ENCODE measurements at regions not wholly inside any gene's neighbourhood (a gene's known extent, or its start where the extent isn't known, plus 50 kb on each side); places are given as distances from the start of the nearest gene placed in this dataset.

GRCh38 chr6:166005401-166005943, 162.2 kb downstream of the TBXT start:
- TF ChIP-seq TARDBP (IDR thresholded peaks at IDR 0.05) (no peak), FOXM1 (IDR thresholded peaks at IDR 0.05; ENCODE audit: borderline replicate concordance) (0 out of 2 replicates have a peak, but pooled peaks have one; percentile 2)
- ChIA-PET POLR2A (interaction anchor here (1.4 to 1.9 kb wide), 3 partner anchors 10 to 91 kb away, joined by 3 to 12 read pairs (median 4); no protein-coding TSS in a partner anchor), CTCF (interaction anchor here (1.5 kb wide), 1 partner anchor 93 kb away, joined by 4 read pairs; no protein-coding TSS in a partner anchor)
- no peak for DNase-seq (ENCODE audit: extremely low spot score)

- no peak for DNase-seq (ENCODE audit: extremely low spot score)
- CTCF ChIA-PET, result no interaction called here
- TF ChIP-seq SUZ12 (IDR thresholded peaks at IDR 0.05), result no peak
- TF ChIP-seq FOXA1 (IDR thresholded peaks at IDR 0.05), result no peak
- TF ChIP-seq BHLHE40 (IDR thresholded peaks at IDR 0.05; ENCODE audit: borderline replicate concordance), result no peak
- TF ChIP-seq ARNT (IDR thresholded peaks at IDR 0.05), result no peak
- no peak for TF ChIP-seq L3MBTL2 (conservative IDR thresholded peaks at IDR 0.05)
- no peak for TF ChIP-seq FOXM1 (IDR thresholded peaks at IDR 0.05; ENCODE audit: borderline replicate concordance)
- TF ChIP-seq TARDBP (IDR thresholded peaks at IDR 0.05), result no peak
- TF ChIP-seq HDGF (IDR thresholded peaks at IDR 0.05; ENCODE audit: borderline replicate concordance), result no peak
- TF ChIP-seq ZNF384 (IDR thresholded peaks at IDR 0.05), result no peak
- no peak for TF ChIP-seq NFRKB (IDR thresholded peaks at IDR 0.05)
- no peak for TF ChIP-seq PKNOX1 (IDR thresholded peaks at IDR 0.05)
- TF ChIP-seq CTBP1 (IDR thresholded peaks at IDR 0.05; ENCODE audit: borderline replicate concordance), result no peak
- no peak for TF ChIP-seq FOXK2 (IDR thresholded peaks at IDR 0.05)
- no peak for TF ChIP-seq ELF4 (IDR thresholded peaks at IDR 0.05)
- no peak for TF ChIP-seq SP1 (IDR thresholded peaks at IDR 0.05)
- POLR2A ChIA-PET, result interaction anchor here (1.4 kb wide), 1 partner anchor 10 kb away, joined by 3 read pairs; no protein-coding TSS in a partner anchor
These were observed 162.8 kb downstream of the TBXT start for GRCh38 chr6:166004876-166005275.

GRCh38 chr6:166004471-166004870, 163.2 kb downstream of the TBXT start:
- TF ChIP-seq FOXK2 (IDR thresholded peaks at IDR 0.05) (no peak), LEF1 (IDR thresholded peaks at IDR 0.05; ENCODE audit: borderline replicate concordance) (no peak), FOXM1 (IDR thresholded peaks at IDR 0.05; ENCODE audit: borderline replicate concordance) (no peak), PKNOX1 (IDR thresholded peaks at IDR 0.05) (no peak), TARDBP (IDR thresholded peaks at IDR 0.05) (no peak), ELF4 (IDR thresholded peaks at IDR 0.05) (no peak), ZNF384 (IDR thresholded peaks at IDR 0.05) (no peak), L3MBTL2 (conservative IDR thresholded peaks at IDR 0.05) (no peak), ARNT (IDR thresholded peaks at IDR 0.05) (no peak), FOXA1 (IDR thresholded peaks at IDR 0.05) (no peak), BHLHE40 (IDR thresholded peaks at IDR 0.05; ENCODE audit: borderline replicate concordance) (no peak), NFRKB (IDR thresholded peaks at IDR 0.05) (no peak), CTBP1 (IDR thresholded peaks at IDR 0.05; ENCODE audit: borderline replicate concordance) (no peak), SUZ12 (IDR thresholded peaks at IDR 0.05) (no peak), SP1 (IDR thresholded peaks at IDR 0.05) (no peak), HDGF (IDR thresholded peaks at IDR 0.05; ENCODE audit: borderline replicate concordance) (no peak)
- DNase-seq (ENCODE audit: extremely low spot score), result no peak
- ChIA-PET POLR2A (no interaction called here), CTCF (interaction anchor here (1.1 kb wide), 1 partner anchor 114 kb away, joined by 3 read pairs; no protein-coding TSS in a partner anchor)

- ChIA-PET POLR2A (no interaction called here), CTCF (interaction anchor here (0.6 to 1.1 kb wide), 2 partner anchors 65 to 113 kb away, joined by 3 read pairs; no protein-coding TSS in a partner anchor)
- TF ChIP-seq TARDBP (IDR thresholded peaks at IDR 0.05) (no peak), ARNT (IDR thresholded peaks at IDR 0.05) (no peak), L3MBTL2 (conservative IDR thresholded peaks at IDR 0.05) (no peak; the same call in 1 of the 2 replicates), NFRKB (IDR thresholded peaks at IDR 0.05) (no peak), ELF4 (IDR thresholded peaks at IDR 0.05) (no peak), FOXA1 (IDR thresholded peaks at IDR 0.05) (no peak), PKNOX1 (IDR thresholded peaks at IDR 0.05) (no peak), ZNF384 (IDR thresholded peaks at IDR 0.05) (no peak), SP1 (IDR thresholded peaks at IDR 0.05) (no peak), FOXK2 (IDR thresholded peaks at IDR 0.05) (no peak), SUZ12 (IDR thresholded peaks at IDR 0.05) (no peak), HDGF (IDR thresholded peaks at IDR 0.05; ENCODE audit: borderline replicate concordance) (no peak)
- DNase-seq (ENCODE audit: extremely low spot score), result no peak
These were observed 164.1 kb downstream of the TBXT start for GRCh38 chr6:166003569-166003968.

GRCh38 chr6:166001359-166001758, 166.3 kb downstream of the TBXT start:
- no peak for TF ChIP-seq FOXM1 (IDR thresholded peaks at IDR 0.05; ENCODE audit: borderline replicate concordance)
- no peak for TF ChIP-seq SUZ12 (IDR thresholded peaks at IDR 0.05)
- TF ChIP-seq CTBP1 (IDR thresholded peaks at IDR 0.05; ENCODE audit: borderline replicate concordance), result no peak
- no peak for TF ChIP-seq SP1 (IDR thresholded peaks at IDR 0.05)
- no peak for TF ChIP-seq LEF1 (IDR thresholded peaks at IDR 0.05; ENCODE audit: borderline replicate concordance)
- no peak for TF ChIP-seq NFRKB (IDR thresholded peaks at IDR 0.05)
- CTCF ChIA-PET, result interaction anchor here (0.6 kb wide), 1 partner anchor 70 kb away, joined by 3 read pairs; no protein-coding TSS in a partner anchor
- DNase-seq (ENCODE audit: extremely low spot score), result no peak
- POLR2A ChIA-PET, result no interaction called here

- no peak for TF ChIP-seq SP1 (IDR thresholded peaks at IDR 0.05)
- no peak for TF ChIP-seq TARDBP (IDR thresholded peaks at IDR 0.05)
- no peak for TF ChIP-seq FOXA1 (IDR thresholded peaks at IDR 0.05)
- TF ChIP-seq SUZ12 (IDR thresholded peaks at IDR 0.05), result no peak
- TF ChIP-seq ZNF384 (IDR thresholded peaks at IDR 0.05), result no peak
- TF ChIP-seq HDGF (IDR thresholded peaks at IDR 0.05; ENCODE audit: borderline replicate concordance), result no peak
- no peak for TF ChIP-seq FOXK2 (IDR thresholded peaks at IDR 0.05)
- DNase-seq (ENCODE audit: extremely low spot score), result no peak
- ChIA-PET POLR2A (no interaction called here), CTCF (no interaction called here)
These were observed 168.4 kb downstream of the TBXT start for GRCh38 chr6:165999279-165999678.

Measured in HEK293T (cell line).